GM19395 (cell line): ENCODE measurements at regions not wholly inside any gene's neighbourhood (a gene's known extent, or its start where the extent isn't known, plus 50 kb on each side); places are given as distances from the start of the nearest gene placed in this dataset.

Experiments used
- ATAC-seq: cut with Tn5 transposase; IDR thresholded peaks from one replicate; pipeline ENCODE4 v1.9.1; 2021; ENCODE audit warnings: mild to moderate bottlenecking, moderate library complexity; ENCODE audit not compliant: unreplicated experiment

- no peak for ATAC-seq
These were observed 840.7 kb downstream of the PCDH18 start for GRCh38 chr4:136691607-136692006.

DNA sequence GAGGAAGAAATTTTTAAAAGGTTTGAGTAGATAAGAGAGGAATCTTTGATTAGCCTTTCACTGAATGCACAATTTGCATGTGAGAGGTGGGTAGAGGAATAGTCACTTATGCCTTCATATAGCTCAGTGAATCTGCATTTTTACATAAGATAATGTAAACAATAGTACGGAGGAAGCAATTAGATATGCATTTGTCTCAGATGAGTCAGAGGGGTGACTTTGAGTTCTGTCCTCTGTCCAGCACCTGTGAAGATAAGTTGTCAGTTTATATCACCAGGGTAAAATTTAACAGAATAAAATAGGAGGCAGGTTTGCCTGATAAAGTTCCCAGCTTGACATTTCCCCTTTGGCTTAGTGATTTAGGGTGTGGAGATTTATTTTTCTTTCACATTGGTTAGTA, 841.9 kb downstream of the PCDH18 start:
- ATAC-seq: no peak

GRCh38 chr4:136687596-136687995, 844.7 kb downstream of the PCDH18 start:
- no peak for ATAC-seq

DNA sequence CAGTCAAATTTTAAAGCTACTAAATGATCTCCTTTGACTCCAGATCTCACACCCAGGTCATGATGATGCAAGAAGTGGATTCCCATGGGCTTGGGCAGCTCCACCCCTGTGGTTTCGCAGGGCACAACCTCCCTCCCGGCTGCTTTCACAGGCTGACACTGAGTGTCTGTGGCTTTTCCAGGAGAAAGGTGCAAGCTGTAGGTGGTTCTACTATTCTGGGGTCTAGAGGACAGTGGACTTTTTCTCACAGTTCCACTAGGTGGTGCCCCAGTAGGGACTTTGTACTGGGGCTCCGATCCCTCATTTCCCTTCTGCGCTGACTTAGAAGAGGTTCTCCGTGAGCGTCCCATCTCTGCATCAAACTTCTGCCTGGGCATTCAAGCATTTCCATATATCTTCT, 845.2 kb downstream of the PCDH18 start:
- ATAC-seq: no peak

DNA sequence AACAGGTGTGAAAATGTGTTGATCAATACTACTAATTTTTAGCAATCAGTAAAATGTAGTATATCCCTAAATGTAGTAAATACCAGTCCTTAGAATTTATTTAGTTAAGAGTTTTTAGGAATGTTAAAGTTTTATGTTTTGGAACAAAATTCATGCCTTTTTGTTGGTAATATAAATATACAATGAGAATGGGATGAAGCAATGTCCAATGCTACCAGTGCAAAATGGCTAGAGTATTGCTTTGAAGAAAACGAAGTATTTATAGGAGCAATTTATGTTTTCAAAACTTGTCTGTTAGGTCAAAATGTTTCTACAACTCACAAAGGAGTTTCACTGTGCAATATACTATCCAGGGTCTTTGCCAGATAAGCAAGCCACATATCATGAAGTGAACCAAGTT, 851.5 kb downstream of the PCDH18 start:
- no peak for ATAC-seq

- no peak for ATAC-seq
These were observed 852.0 kb downstream of the PCDH18 start for GRCh38 chr4:136680271-136680670.

GRCh38 chr4:136670265-136670664, 862.0 kb downstream of the PCDH18 start:
- no peak for ATAC-seq

DNA sequence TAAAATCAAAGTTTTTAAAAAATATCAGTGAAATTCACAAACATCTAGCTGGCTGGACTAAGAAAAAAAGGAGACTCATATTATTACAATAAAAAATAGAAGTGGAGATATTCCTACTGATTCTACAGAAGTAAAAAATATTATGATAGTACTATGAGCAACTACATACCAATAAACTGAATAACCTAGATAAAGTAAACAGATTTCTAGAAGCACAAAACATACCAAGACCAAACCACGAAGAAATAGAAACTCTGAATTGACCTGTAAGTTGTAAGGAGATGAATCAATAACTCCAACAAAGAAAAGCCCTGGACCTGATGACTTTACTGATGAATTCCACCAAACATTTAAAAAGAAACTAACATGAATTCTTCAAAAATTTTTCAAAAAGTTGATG, 867.3 kb downstream of the PCDH18 start:
- ATAC-seq: no peak

DNA sequence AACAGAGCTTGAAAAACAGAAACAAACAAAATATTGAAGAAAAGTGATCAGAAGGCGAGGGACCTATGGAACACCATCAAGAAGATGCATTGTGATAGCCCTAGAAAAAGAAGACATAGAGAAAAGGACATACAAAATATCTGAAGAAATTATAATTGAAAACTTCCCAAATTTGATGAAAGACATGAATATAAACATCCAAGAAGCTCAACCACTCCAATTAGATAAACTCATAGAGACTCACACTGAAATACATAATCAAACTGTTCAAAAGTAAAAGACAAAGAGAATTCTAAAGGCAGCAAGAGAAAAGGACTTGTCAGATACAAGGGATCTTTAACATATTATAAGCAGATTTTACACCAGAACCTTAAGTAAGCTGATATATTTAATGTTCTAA, 869.8 kb downstream of the PCDH18 start:
- ATAC-seq: no peak

DNA sequence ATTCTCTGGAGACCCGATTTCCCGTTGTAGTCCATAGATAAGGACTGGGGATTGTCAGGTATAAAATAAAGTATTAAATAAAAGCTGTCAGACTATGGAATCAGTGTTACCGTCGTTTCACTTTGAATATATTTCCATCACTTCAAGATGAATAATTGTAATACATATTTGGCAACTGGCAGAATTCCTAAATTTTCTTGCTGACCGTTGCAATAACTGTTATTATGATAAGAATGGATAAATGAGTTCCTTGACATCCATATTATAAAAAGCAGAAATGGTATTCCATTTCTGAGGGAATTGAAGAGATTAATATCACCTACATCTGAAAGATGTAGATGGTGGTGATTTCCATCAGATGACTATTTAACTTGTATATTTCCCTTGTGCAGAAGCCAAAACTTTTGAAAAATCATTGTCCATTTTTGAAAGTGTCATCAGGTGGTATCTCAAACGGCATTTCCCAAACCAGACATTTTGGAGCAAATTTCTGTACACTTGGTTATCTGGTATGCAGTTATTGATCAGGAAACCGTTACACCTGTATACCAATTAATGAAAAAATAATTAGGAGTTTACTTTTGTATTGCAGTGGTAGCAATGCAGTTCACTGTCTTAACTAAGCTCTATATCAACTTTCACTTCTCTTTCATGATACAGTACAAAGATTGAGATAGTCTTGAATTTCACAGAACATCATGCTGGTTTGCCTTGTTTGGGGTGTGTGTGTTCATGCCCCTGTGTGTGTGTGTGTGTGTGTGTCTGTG, 878.5 kb downstream of the PCDH18 start:
- no peak for ATAC-seq

DNA sequence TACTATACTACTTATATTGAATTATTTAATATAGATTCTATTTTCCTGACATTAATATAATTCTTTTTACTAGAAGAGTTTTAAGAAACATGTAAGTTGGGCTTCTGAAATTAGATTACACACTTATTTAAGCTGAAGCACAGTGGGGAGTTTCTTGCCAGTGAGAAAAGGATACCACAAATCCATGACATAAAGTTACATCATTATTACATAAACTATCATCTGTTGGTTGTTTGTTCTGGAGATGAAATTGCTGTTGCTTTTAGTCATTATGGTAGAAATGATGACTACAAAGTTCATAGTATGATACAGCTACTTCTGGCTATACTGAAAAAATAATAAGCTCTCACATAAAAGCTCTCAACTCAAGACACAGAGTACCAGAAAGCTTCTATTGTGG, 880.4 kb downstream of the PCDH18 start:
- no peak for ATAC-seq

DNA sequence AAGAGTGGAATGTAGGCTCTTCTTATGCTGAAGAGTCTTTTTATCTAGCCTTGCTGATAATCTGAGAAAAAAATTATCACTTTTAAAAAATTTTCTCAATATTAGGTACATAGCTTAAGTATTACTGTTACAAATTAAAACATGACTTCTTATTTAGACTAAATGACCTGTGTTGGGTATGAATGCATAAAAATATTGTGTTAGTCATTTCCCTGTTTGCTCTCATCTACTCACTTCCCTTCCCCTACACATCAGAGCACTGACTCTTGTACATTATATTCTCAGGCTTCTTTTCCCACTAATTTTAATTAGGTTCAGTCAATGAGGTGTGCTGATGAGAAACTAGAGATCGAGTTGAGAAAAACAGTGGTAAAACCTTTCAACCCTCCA, 881.0 kb downstream of the PCDH18 start:
- no peak for ATAC-seq

DNA sequence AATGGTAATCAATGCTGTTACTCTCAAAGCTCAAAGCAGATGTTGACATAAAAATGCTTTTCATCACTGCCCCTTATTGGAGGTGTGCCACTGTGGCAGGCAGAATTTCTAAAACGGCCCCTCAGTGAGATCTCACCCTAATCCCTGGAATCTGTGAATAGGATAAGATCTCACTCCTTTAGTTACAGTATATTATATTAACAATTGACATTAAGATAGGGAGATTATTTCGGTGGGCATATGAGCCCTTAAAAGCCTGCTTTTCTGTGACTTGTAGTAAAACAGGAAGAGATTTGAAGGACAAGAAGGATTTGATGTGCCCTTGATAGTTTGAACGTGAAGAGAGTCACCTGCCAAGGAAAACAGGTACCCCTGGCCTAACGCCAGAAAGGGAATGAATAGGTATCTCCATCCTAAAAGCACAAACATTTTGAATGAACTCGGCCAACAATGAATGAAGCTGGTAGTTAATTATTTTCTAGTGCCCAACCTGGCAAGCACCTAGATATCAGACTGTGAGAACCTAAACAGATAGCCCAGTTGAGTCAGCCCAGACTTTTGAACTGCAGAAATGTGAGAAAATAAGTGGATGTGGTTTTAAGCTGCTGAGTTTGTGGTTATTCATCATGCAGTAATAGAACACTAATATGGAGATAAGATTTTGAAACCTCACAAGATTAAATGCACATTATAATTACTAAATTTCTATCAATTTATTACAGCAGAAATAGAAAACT, 881.6 kb downstream of the PCDH18 start:
- ATAC-seq: no peak

DNA sequence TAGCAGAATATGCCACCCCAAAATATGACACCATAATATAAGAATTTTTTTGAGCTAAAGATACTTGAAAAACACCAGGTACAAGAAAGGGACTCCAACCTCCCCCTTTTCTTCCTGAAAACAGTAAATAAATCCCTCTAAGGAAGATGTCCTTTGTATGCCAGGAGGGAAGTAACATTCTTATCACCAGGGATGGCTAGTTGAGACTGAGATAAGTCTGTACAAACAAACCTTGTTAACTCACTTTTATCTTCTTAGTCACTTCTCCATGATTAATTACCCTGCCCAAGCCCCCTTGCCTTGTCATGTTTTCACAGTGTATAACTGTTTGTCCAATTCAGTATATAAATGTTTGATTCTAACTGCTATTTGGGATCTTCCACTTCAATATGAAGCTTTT, 888.0 kb downstream of the PCDH18 start:
- no peak for ATAC-seq

DNA sequence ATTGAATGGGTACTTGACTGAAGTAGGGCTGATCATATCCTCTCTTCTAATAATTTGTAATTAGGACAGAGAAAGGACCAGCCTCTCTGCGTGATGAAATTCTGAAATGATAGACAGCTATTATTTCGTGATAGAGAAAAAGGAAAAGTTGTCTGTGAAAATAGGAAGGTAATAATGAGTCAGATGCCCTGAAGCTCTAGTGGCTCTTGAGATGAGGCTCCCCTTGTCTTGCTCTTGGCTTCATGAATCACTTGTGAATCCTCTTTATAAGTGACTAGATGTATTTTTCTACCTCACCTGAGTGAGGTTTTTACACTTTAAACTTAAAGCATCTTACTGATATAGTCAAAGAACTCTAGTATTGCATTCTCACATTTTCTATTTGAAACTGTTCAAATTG, 888.9 kb downstream of the PCDH18 start:
- ATAC-seq: no peak

DNA sequence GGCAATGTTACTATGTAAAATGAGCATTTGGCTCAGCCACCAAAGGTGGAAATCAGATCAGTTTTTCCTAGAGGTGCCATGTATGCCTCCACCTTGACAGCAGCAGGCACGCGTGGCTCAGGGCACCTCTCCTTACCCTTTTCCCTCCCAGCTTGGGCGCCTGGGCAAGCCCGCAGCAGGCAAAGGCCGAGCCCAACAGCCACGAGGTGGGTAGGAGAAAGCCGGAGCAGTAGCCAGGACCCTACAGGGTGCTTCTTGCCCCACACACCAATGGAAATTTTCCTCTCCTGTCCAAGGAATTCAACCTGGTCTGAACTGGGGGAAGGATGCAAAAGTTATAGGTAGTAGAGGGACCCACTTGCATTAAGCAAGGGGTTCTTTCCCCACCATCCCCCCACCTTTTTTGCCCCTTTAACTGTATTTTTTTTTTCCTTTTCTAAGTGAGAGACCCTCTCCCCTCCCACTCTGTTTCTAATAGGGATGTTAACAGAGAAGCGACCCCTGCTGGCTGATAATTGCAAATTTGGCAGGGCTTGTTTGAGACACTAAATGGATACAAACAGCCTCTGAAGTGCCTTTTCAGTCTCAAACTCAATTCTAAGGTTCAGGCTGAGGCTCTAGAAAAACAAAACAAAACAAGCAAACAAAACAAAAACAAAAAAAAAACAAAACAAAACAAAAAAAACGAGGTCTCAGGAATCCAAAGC, 895.1 kb downstream of the PCDH18 start:
- no peak for ATAC-seq

- ATAC-seq: no peak
These were observed 896.1 kb downstream of the PCDH18 start for GRCh38 chr4:136636155-136636554.

DNA sequence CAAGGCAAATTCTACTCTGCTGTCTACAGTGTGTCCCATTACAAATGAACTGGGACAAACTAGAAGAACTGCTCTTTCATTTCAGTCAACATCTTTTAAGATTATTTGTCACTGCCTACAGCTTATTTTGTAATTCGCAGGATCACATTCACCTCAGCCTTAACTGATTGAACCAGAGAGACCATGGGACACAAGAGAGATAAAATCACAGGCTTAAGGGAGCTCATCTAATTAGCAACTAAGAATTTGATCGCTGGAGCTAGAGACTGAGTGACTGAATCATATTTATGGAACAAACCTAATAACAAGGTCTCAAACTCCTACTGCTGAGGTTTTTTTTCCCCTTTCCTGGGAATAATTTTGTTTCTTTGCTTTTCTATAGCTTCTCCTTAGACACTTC, 898.2 kb downstream of the PCDH18 start:
- no peak for ATAC-seq

DNA sequence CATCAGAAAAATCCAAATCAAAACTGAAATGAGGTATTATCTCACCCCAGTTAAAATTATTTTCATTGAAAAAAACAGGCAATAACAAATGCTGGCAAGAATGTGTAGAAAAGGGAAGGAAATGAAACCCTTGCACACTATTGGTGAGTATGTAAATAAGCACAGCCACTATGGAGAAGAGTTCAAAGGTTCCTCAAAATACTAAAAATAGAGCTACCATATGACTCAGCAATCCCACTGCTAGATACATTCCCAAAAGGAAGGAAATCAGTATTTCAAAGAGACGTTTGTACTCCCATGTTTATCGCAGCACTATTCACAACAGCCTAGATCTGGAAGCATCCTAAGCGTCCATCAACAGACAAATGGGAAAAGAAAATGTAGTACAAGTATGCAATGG, 932.4 kb downstream of the PCDH18 start:
- ATAC-seq: no peak

- no peak for ATAC-seq
These were observed 941.9 kb downstream of the PCDH18 start for GRCh38 chr4:136590440-136590839.

GRCh38 chr4:136583567-136583966, 948.7 kb downstream of the PCDH18 start:
- no peak for ATAC-seq

DNA sequence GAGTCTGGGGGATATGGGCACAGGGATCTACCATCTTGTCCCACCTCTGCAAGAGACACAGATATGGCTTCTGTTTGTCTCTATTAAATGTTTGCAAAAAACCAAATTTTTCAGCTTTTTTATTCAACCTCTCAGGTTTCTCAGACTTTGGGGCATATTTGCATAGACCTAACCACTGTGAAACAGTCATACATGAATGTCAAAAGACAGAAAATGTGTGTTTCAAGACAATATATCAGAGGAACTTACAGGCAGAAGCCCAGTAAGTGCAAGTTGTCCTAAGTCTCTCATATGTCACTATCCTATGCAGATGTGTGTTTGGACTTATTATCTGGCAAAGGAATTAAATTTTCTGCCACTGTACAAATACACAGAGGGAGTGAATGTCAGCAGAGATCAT, 951.2 kb downstream of the PCDH18 start:
- ATAC-seq: no peak
